Esophagus muscularis mucosa (tissue), 4 donors: ENCODE measurements at regions not wholly inside any gene's neighbourhood (a gene's known extent, or its start where the extent isn't known, plus 50 kb on each side); places are given as distances from the start of the nearest gene placed in this dataset.

ENCODE experiments used
- DNase-seq: peaks from one replicate; pipeline ENCODE4 v3.0.0-alpha.2; 2017; ENCODE audit errors: extremely low spot score
- H3K27ac ChIP-seq, 4 donors: fragments of 200-600 bp; sonication (generic); replicated peaks in 1 of 4; 1 replicate in 3 of 4; 2 replicates in 1 of 4; pipeline ENCODE4 v1.5.1; 2016 to 2019; ENCODE audit warnings: mild to moderate bottlenecking in 1 of 4
- H3K27me3 ChIP-seq, 4 donors: fragments of 200-600 bp; sonication (generic); one replicate each; pipeline versions ENCODE4 v1.5.1 to v1.6.0; 2016 to 2019
- H3K36me3 ChIP-seq, 4 donors: fragments of 200-600 bp; sonication (generic); one replicate each; pipeline ENCODE4 v1.5.1; 2016 to 2019
- H3K4me1 ChIP-seq, 4 donors: fragments of 200-600 bp; sonication (generic); one replicate each; pipeline ENCODE4 v1.5.1; 2016 to 2019
- H3K4me3 ChIP-seq, 4 donors: fragments of 200-600 bp; sonication (generic); 1 replicate in 2 of 4; 2 replicates in 2 of 4; pipeline ENCODE4 v1.5.1; 2016 to 2019; ENCODE audit warnings: mild to moderate bottlenecking in 4 of 4, moderate library complexity in 1 of 4
- H3K9me3 ChIP-seq, 4 donors: fragments of 200-600 bp; sonication (generic); 1 replicate in 3 of 4; 2 replicates in 1 of 4; pipeline ENCODE4 v1.5.1; 2016 to 2019
- CTCF ChIP-seq, 3 experiments: fragments of 200-600 bp in 2 of 3; fragments of 450-650 bp in 1 of 3; sonication (generic) in 2 of 3; IDR thresholded peaks; one replicate each; pipeline ENCODE4 v1.5.1; 2017 to 2019; ENCODE audit warnings: antibody characterized with exemption in 3 of 3, mild to moderate bottlenecking in 2 of 3, moderate library complexity in 1 of 3
- EP300 ChIP-seq: sonication (generic); formaldehyde crosslinking; IDR thresholded peaks from one replicate; pipeline ENCODE4 v1.6.1; 2017; ENCODE audit warnings: antibody characterized with exemption
- POLR2A ChIP-seq: fragments of 450-650 bp; IDR thresholded peaks from one replicate; pipeline ENCODE4 v1.6.1; 2017; ENCODE audit warnings: antibody characterized with exemption, moderate library complexity, mild to moderate bottlenecking, low read depth
- POLR2AphosphoS5 ChIP-seq, 2 donors: sonication (generic); formaldehyde crosslinking; IDR thresholded peaks; one replicate each; pipeline ENCODE4 v1.6.1; 2017; ENCODE audit warnings: antibody characterized with exemption in 2 of 2
- WGBS: methylation state at CpG from one replicate; pipeline ENCODE4 v1.1.5; 2018; 5-methylcytosine and 5-hydroxymethylcytosine counted together
- intact Hi-C: fragments of 100-400 bp; cut with DNase I; formaldehyde crosslinking; loops from one replicate; pipeline ENCODE4 v1.15.1; 2023

- DNase-seq = no peak
- intact Hi-C loops = loop anchor here (10.0 kb wide), 1 partner anchor 326 kb away; no protein-coding TSS in a partner anchor
- Histone ChIP-seq H3K9me3 (peaks cover 0 to 3% (median 0%) of the 10 kb centered on the region in 4 donors), H3K4me3 (no peak overlapping the region), H3K27ac (no peak overlapping the region), H3K4me1 (peaks cover 16 to 24% (median 21%) of the 10 kb centered on the region in 4 donors), H3K27me3 (no peaks in the 10 kb centered on the region), H3K36me3 (no peaks in the 10 kb centered on the region)
- WGBS = 93% methylated on average over 2 of the region's 2 CpGs
- TF ChIP-seq CTCF (IDR thresholded peaks at IDR 0.05) (no peak), EP300 (no peak), POLR2AphosphoS5 (IDR thresholded peaks at IDR 0.05) (no peak), POLR2A (no peak)
These were observed 188.6 kb upstream of the RREB1 start for GRCh38 chr6:6919173-6919572.

GRCh38 chr6:6920114-6920986, 187.4 kb upstream of the RREB1 start:
- no peak for TF ChIP-seq POLR2AphosphoS5 (IDR thresholded peaks at IDR 0.05)
- TF ChIP-seq EP300 = no peak
- no peak for TF ChIP-seq POLR2A
- no peak for TF ChIP-seq CTCF (IDR thresholded peaks at IDR 0.05)
- H3K9me3 ChIP-seq = peaks cover 0 to 3% (median 0%) of the 10 kb centered on the region in 4 donors
- no peak overlapping the region for H3K27ac ChIP-seq
- H3K4me3 ChIP-seq = no peak overlapping the region
- DNase-seq = no peak
- H3K27me3 ChIP-seq = no peaks in the 10 kb centered on the region
- peaks cover 15 to 16% (median 16%) of the 10 kb centered on the region in 4 donors for H3K4me1 ChIP-seq
- 85% methylated on average over 9 of the region's 9 CpGs for WGBS
- intact Hi-C loops = no loop called here
- no peaks in the 10 kb centered on the region for H3K36me3 ChIP-seq

GRCh38 chr6:6920987-6921313, 186.8 kb upstream of the RREB1 start:
- no peaks in the 10 kb centered on the region for H3K27me3 ChIP-seq
- DNase-seq = no peak
- no peaks in the 10 kb centered on the region for H3K36me3 ChIP-seq
- intact Hi-C loops = no loop called here
- TF ChIP-seq POLR2A (no peak), POLR2AphosphoS5 (IDR thresholded peaks at IDR 0.05) (no peak), CTCF (IDR thresholded peaks at IDR 0.05) (no peak), EP300 (no peak)
- no peak overlapping the region for H3K27ac ChIP-seq
- WGBS = 93% methylated on average over 7 of the region's 7 CpGs
- H3K9me3 ChIP-seq = peaks cover 0 to 3% (median 0%) of the 10 kb centered on the region in 4 donors
- no peak overlapping the region for H3K4me3 ChIP-seq
- peaks cover 10 to 11% (median 10%) of the 10 kb centered on the region in 4 donors for H3K4me1 ChIP-seq

GRCh38 chr6:6922166-6922565, 185.6 kb upstream of the RREB1 start:
- H3K27ac ChIP-seq = no peak overlapping the region
- H3K4me3 ChIP-seq = no peak overlapping the region
- H3K4me1 ChIP-seq = peaks cover 0 to under 1% (median 0%) of the 10 kb centered on the region in 4 donors
- intact Hi-C loops = no loop called here
- 100% methylated on average over 1 of the region's 1 CpG for WGBS
- H3K36me3 ChIP-seq = no peaks in the 10 kb centered on the region
- no peak for DNase-seq
- H3K9me3 ChIP-seq = peaks cover 0 to 3% (median 0%) of the 10 kb centered on the region in 4 donors
- H3K27me3 ChIP-seq = no peaks in the 10 kb centered on the region
- no peak for TF ChIP-seq POLR2AphosphoS5 (IDR thresholded peaks at IDR 0.05)

GRCh38 chr6:6923605-6924004, 184.2 kb upstream of the RREB1 start:
- intact Hi-C loops = no loop called here
- no peak for TF ChIP-seq EP300
- no peak for TF ChIP-seq POLR2AphosphoS5 (IDR thresholded peaks at IDR 0.05)
- no peak for TF ChIP-seq CTCF (IDR thresholded peaks at IDR 0.05)
- no peak for TF ChIP-seq POLR2A

More at GRCh38 chr6:6923605-6924004, 184.2 kb upstream of the RREB1 start:
- no peak for DNase-seq
- Histone ChIP-seq H3K9me3 (peaks cover 0 to 3% (median 0%) of the 10 kb centered on the region in 4 donors), H3K27ac (no peak overlapping the region), H3K4me1 (peaks cover 0 to 8% (median 0%) of the 10 kb centered on the region in 4 donors), H3K36me3 (no peaks in the 10 kb centered on the region), H3K4me3 (no peak overlapping the region), H3K27me3 (peaks cover 0 to 7% (median 0%) of the 10 kb centered on the region in 4 donors)
- 90% methylated on average over 5 of the region's 5 CpGs for WGBS
